ENCODE measurements at regions not wholly inside any gene's neighbourhood (a gene's known extent, or its start where the extent isn't known, plus 50 kb on each side); places are given as distances from the start of the nearest gene placed in this dataset.

DNA sequence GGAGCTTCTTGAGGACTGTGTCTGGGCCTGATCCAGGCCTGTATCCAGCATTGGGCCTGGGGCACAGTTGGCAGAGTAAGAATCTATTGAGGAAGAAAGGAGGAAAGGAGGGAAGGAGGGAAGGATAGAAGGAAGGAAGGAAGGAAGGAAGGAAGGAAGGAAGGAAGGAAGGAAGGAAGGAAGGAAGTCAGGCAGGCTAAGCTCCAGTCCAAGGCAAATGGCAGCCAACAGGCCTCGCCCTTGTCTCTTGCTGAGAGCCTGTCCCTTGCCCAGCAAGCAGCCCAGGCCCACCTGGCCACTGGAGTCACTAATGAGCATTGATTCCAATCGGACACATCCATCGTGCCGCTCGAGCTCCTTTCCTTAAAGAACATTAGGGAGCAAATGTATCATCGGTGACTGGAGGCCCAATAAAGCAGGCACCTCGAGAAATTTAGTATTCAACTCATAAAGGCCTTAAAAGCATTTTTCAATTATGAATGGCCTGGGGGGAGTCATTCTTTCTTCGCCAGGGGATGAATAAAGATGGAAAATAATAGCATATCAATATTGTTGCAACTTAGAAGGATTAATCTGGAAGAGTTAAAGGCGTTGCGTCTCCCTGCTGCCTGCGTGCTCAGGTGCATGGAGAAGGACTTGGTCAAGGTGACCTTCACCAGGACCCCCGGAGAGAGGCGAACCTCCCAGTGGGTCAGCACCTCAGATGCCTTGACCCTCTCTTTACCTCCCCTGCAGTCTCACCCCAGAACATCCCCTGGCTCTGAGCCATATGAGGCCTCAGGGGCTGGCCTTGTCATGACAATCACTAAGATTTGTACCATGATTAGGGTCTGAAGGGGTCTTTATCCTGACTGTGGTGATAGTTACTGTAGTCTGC, 144.5 kb upstream of the RUNX3 start:
- DNase-seq: no peak

GRCh38 chr1:25073640-25074270, 143.7 kb upstream of the RUNX3 start:
- no peak for DNase-seq

GRCh38 chr1:25072461-25072860, 142.4 kb upstream of the RUNX3 start:
- DNase-seq: no peak

DNA sequence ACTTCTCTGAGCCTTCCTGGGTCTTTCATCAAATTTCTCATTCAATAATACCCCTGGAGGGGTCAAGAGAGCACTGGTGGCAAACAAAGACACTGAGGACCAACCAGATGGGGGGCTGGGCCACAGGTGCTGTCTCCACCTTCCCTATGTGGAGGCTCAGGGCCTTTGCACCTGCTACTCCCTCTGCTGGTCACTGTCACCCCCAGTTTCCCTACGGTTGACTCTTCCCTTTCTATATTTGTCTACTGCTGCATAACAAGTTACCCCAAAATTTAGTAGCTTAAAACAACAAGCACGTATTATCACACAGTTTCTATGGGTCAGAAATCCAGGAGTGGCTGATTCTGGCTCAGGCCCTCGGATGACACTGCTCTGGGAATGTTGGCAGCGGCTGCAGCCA, 138.8 kb upstream of the RUNX3 start:
- no peak for DNase-seq

GRCh38 chr1:25068316-25068715, 138.2 kb upstream of the RUNX3 start:
- DNase-seq: no peak

- DNase-seq: no peak
Measured at GRCh38 chr1:25067518-25068251, 137.6 kb upstream of the RUNX3 start.

GRCh38 chr1:25066731-25067517, 136.8 kb upstream of the RUNX3 start:
- no peak for DNase-seq

- DNase-seq: no peak
Measured at GRCh38 chr1:25066256-25066655, 136.2 kb upstream of the RUNX3 start.

- DNase-seq: no peak
Measured at GRCh38 chr1:25065795-25066238, 135.7 kb upstream of the RUNX3 start.

DNA sequence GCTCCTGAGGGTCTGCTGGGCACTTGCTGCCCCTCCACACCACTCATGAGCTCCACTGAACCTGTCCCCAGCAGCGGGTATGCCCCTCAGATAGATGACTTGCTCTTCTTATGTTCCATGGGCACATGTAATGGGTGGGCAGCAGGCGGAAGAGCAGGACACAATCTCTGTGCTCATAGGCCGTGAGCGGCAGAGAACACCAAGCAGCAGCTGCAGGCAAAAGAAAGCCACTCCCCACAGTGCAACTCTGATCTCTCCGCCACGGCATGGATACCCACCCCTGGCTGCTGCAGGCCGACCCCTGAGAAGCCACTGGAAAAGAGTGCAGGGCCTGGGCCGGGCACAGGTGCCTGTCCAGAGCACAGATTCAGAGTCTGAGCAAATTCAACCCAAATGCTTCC, 135.2 kb upstream of the RUNX3 start:
- DNase-seq: no peak

- DNase-seq: no peak
Measured at GRCh38 chr1:25064465-25065240, 134.6 kb upstream of the RUNX3 start.

DNA sequence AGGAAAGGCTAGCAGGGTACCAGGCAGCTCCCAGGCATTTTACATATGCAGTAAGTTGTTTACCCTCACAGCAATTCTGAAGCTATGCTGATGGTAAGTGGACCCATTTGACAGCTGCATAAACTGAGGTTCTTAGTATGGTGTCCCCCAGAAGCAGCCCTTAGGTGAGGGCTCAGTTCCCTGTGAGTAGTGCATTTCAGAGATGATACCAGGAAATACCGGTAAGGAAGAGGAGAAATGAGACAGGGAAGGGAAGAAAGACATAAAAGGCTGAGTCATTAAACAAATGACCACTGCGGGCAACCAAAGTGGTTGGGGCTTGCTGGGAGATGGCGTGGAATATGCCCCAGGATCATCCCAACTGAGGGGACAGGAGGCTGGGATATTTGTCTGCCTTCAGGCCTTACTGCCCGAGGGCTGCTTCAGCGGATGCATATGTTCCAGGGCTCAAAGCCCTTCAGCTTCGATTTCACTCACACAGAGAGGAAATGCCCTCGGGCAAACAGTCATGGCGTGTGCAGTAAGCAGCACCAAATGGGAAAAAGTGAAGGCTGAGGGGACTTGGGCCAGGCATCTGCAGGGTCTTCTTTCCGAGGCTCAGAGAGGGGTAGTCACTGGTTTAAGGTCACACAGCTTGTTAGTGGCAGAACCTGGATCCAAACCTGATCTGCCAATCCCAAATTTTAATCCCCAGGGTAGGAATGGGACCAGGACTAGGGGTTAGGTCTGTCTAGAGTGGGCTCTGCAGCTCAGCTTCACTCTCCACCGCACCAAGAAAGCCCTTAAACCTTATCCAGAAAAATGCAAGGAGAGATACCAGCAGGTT, 133.7 kb upstream of the RUNX3 start:
- DNase-seq: no peak

DNA sequence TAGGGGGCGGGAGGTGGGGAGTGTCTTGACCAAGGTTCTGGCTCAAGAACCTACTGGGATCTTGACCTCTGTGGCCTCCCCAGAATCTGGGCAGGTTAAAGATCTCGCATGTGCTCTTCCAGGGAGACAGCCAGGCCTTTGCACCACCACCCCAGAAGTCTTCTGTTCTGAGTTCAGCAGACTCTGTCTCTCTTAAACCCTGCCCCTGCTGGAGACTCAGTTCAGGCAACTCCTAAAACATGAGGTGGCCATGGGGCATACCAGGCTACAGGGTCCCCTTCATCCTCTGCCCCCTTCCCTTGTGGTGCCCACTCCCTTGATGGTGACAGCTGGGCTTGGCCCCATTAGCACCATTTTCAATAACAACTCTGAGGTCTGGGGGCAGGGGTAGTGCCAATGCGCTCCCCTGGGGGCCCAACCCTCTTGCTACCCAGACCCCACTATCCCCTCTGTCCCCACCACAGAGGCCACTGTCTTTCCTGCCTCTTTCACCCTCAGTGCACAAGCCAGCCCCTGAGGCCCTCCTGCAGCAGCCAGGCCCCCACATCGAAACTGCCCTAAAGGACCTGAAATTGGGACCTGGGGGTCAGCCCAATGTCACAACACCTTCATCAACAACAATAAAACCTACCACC, 132.7 kb upstream of the RUNX3 start:
- no peak for DNase-seq

GRCh38 chr1:25061261-25061995, 131.4 kb upstream of the RUNX3 start:
- DNase-seq: no peak

DNA sequence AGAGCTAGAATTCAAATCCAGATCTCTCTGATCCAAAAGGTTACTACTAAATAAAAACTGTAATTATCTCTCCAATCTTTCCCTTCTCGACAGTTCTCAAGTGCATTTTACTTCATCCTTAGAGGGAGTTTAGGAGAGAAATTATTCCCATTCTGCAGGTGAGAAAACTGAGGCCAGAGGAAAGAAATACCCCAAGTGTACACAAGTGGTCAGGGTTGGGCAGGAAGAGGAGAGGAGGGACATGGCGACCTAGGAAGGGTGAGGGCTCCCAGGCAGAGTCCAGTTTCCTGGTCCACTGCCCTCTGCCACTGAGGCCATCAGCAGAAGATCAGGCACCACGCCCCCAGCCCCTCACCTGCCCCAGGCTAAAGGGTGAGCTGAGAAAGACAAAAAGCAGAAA, 127.1 kb upstream of the RUNX3 start:
- DNase-seq: no peak

DNA sequence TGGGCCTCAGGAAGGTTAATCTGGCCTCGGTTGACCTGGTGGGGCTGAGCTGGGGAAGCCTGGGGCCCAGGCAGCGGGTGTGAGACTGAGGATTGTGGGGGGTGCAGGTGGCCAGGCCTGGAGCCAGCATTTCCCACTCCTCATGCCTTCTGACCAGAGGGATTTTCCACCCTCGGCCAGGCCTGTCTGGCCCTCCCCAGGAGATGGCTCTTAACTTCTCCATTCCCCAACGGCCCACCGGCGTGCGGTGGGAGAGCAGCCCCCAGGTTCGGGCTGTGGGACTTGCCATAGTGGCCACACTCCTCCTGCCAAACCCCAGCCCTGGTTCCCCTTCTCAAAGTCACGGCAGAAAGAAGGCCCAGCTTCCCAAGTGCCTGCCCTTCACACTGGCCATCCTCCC, 126.5 kb upstream of the RUNX3 start:
- no peak for DNase-seq

DNA sequence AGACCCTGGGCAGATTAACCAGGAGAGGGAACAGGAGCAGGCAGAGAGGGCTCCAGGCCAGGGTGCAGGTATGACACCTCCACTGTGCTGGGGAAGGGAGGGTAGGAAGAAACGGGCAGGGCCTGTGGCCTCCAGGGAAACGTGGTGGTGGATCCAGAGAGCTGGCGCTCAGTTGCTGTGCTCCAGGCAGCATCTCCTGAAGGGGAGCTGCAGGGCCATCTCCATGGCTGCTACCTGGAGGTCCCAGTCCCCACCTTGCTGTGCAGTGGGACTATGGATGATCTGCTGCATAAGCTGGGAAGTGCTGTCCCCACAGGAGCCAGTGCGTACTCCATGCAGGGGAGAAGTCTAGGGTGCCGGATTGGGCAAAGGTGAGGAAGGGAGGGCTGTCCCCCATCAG, 125.9 kb upstream of the RUNX3 start:
- no peak for DNase-seq

DNA sequence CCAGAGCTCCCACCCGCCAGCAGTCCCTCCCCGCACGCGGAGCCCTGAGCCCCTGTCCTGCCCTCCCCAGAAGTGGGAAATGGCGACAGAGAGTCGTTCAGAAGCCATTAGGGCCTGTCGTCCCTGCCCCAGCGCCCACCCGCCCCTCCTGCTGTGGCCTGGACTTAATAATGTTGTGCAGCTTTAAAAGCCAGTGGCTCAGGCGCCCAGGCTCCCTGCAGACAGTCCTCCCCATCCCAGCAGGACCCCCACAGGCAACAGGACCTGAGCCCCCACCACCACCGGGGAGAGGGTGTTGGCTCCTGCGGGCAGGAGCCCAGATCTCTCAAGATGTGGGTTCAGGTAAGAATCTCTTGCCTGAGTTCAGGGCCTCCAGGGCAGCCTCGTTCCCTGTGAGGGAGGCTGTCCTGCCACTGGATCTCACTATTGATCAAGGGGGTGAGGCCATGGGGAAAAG, 125.3 kb upstream of the RUNX3 start:
- no peak for DNase-seq

DNA sequence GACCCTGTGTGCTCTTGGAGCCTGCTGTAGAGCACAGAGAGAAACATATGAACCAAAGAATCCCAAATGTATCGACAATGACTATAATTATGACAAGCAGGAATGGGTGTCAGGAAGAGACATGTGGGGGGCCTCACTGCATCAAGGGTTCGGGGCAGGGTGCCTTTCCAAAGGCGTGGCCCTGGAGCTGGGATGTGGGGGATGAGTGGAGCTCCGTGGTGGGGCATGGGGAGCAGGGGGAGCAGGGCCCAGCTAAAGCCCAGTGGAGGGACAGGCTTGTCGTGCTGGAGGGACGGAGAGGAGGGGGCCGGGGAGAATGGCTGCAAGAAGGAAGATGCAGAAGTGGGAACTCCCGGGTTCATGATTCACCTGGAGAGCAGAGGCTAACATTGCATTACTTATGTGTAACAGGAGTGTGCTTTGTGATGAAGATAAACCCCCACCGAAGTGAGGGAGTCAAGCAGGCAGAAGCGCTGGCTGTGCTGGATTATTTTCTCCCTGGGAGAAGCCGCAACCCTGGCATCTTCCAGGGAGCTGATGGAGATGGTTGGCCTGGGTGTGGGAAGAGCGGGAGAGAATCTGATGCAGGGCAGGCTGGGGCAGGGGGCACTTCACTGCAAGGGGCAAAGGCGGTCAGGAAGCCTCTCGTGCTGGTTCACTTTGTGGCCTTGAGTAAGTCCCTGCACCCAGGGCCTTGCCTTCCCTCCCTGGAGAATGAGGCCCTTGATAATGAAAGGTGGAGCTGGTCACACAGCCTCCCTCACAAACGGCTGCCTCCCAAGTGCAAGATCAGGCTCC, 124.6 kb upstream of the RUNX3 start:
- DNase-seq: no peak

Data from NCI-H1092 (cell line).